ENCODE measurements at regions not wholly inside any gene's neighbourhood (a gene's known extent, or its start where the extent isn't known, plus 50 kb on each side); places are given as distances from the start of the nearest gene placed in this dataset.

DNA sequence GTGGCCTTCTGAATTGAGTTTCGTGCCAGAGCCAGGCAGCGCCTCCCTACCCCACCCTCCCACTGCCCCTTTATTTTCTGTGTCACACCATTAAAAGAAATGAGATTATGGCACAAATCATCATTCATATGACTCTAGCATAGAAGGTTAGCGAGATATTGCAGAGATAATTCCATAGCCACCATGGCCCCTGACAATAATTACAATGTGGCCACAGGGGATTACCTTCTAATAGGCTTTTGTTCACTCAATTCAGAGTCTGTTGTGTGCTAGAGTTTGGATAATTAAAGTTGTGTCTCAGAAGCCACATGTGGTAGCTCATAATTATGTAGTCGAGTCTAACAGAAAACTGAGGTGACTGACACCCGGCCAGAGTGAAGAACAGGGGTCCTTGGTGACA, 428.1 kb downstream of the ARHGEF28 start:
- ChIA-PET SMC1A (ENCODE audit: uncharacterized antibody, unreplicated experiment) (interaction anchor here (1.4 kb wide), 1 partner anchor 9 kb away, joined by 3 read pairs; no protein-coding TSS in a partner anchor), RAD21 (ENCODE audit: unreplicated experiment) (no interaction called here), POLR2A (no interaction called here), CTCF (interaction anchor here (1.0 kb wide), 1 partner anchor 145 kb away, joined by 3 read pairs; no protein-coding TSS in a partner anchor)
- Histone ChIP-seq H3K36me3 (ENCODE audit: control insufficient read depth in 2 of 2, insufficient read depth in 2 of 2, low read length in 1 of 2) (no peaks in the 10 kb centered on the region), H3K27ac (ENCODE audit: control insufficient read depth, insufficient read depth) (no peak overlapping the region), H4K20me1 (ENCODE audit: control insufficient read depth, insufficient read depth) (no peaks in the 10 kb centered on the region), H3K4me2 (ENCODE audit: control insufficient read depth, insufficient read depth) (no peak overlapping the region), H3K4me3 (no peak overlapping the region), H3K27me3 (replicated peaks in 1 of 2; ENCODE audit: control insufficient read depth in 2 of 2, insufficient read depth in 2 of 2, low read length in 1 of 2) (no peaks in the 10 kb centered on the region), H2AFZ (ENCODE audit: control insufficient read depth, low read depth, low read length) (no peak overlapping the region), H3K4me1 (ENCODE audit: control insufficient read depth, insufficient read depth, low read length) (no peaks in the 10 kb centered on the region), H3K79me2 (ENCODE audit: control insufficient read depth, insufficient read depth, low read length) (no peaks in the 10 kb centered on the region), H3K9ac (ENCODE audit: control insufficient read depth, insufficient read depth, low read length) (no peak overlapping the region), H3K9me3 (replicated peaks; ENCODE audit: control insufficient read depth, insufficient read depth, low read length) (no peaks in the 10 kb centered on the region)
- intact Hi-C loops (cut with micrococcal nuclease; ENCODE audit: unreplicated experiment), result no loop called here
- no TSS peak for BruUV-seq (replicated peaks)
- in situ Hi-C loops (cut with MboI), result no loop called here
- ATAC-seq (no peak), FAIRE-seq (no peak), DNase-seq (ENCODE audit: low read depth, low spot score) (no peak)
- WGBS (ENCODE audit: insufficient coverage, insufficient replicate concordance, low lambda C conversion rate, missing lambda C conversion rate), result 12% methylated on average over 5 of the region's 5 CpGs
- TF ChIP-seq CREM (IDR thresholded peaks at IDR 0.05; ENCODE audit: low read depth) (no peak), GABPA (IDR thresholded peaks at IDR 0.05; ENCODE audit: low read depth) (no peak), TCF12 (IDR thresholded peaks at IDR 0.05; ENCODE audit: low read depth, low read length) (no peak)
- TF ChIP-seq, protein P1, sequence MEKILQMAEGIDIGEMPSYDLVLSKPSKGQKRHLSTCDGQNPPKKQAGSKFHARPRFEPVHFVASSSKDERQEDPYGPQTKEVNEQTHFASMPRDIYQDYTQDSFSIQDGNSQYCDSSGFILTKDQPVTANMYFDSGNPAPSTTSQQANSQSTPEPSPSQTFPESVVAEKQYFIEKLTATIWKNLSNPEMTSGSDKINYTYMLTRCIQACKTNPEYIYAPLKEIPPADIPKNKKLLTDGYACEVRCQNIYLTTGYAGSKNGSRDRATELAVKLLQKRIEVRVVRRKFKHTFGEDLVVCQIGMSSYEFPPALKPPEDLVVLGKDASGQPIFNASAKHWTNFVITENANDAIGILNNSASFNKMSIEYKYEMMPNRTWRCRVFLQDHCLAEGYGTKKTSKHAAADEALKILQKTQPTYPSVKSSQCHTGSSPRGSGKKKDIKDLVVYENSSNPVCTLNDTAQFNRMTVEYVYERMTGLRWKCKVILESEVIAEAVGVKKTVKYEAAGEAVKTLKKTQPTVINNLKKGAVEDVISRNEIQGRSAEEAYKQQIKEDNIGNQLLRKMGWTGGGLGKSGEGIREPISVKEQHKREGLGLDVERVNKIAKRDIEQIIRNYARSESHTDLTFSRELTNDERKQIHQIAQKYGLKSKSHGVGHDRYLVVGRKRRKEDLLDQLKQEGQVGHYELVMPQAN (conservative IDR thresholded peaks at IDR 0.05), result no peak

DNA sequence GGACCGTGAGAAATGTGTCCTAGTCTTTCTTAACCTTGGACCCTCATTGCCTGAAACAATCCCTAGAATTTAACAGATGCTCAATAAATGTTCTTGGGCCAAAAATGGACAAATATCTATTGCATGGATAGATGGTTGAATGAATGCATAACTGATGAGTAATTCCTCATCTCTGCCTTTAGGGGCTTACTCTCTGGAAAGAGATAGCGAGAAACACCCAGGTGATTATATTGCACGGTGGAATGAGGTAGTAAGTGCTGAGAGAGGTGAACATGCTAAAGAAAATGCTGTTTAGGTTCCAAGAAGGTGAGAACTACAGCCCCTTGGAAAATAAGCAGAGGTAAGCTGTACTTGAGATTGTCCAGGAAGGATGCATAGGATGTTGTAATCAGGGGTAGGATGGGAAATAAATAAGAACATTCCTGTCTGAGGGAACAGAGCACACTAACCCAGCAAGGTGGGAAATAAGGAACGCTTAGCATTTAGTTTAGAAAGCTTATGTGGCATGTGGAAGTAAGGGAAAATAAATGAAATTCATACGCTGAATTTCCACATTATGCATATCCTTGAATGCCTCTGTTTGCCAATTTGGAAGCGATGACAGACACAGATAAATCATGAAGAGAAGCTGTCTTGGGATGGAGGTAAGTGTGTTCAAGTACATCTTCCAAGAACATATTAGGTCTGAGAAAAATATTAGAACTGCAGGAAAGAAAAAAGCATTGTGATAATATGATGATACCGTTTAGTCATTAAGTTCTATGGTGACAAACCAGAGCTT, 426.6 kb downstream of the ARHGEF28 start:
- H3K9me3 ChIP-seq (replicated peaks; ENCODE audit: control insufficient read depth, insufficient read depth, low read length), result no peaks in the 10 kb centered on the region; the same call in 2 of the 3 replicates
- 43% methylated on average over 7 of the region's 7 CpGs for WGBS (ENCODE audit: insufficient coverage, insufficient replicate concordance, low lambda C conversion rate, missing lambda C conversion rate)
- CTCF ChIA-PET, result no interaction called here
- no peak overlapping the region for H3K4me2 ChIP-seq (ENCODE audit: control insufficient read depth, insufficient read depth)
- in situ Hi-C loops (cut with MboI), result no loop called here
- no peak overlapping the region for H3K4me3 ChIP-seq
- DNase-seq (ENCODE audit: low read depth, low spot score) (no peak), FAIRE-seq (no peak), ATAC-seq (no peak)
- H3K4me1 ChIP-seq (ENCODE audit: control insufficient read depth, insufficient read depth, low read length), result no peaks in the 10 kb centered on the region
- no TSS peak for BruUV-seq (replicated peaks)
- POLR2A ChIA-PET, result no interaction called here
- TF ChIP-seq, protein P2, sequence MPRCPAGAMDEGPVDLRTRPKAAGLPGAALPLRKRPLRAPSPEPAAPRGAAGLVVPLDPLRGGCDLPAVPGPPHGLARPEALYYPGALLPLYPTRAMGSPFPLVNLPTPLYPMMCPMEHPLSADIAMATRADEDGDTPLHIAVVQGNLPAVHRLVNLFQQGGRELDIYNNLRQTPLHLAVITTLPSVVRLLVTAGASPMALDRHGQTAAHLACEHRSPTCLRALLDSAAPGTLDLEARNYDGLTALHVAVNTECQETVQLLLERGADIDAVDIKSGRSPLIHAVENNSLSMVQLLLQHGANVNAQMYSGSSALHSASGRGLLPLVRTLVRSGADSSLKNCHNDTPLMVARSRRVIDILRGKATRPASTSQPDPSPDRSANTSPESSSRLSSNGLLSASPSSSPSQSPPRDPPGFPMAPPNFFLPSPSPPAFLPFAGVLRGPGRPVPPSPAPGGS (IDR thresholded peaks at IDR 0.05; ENCODE audit: borderline replicate concordance, insufficient read depth, low read depth, low read length, poor library complexity, severe bottlenecking), result no peak
- no peak for TF ChIP-seq HDGF (IDR thresholded peaks at IDR 0.05)
- no peak for TF ChIP-seq MYC (IDR thresholded peaks at IDR 0.05; ENCODE audit: insufficient read depth, insufficient read length, insufficient replicate concordance, low read length, severe bottlenecking)
- no peak for TF ChIP-seq POLR2A (IDR thresholded peaks at IDR 0.05; ENCODE audit: low read depth, low read length)
- TF ChIP-seq, protein P3, sequence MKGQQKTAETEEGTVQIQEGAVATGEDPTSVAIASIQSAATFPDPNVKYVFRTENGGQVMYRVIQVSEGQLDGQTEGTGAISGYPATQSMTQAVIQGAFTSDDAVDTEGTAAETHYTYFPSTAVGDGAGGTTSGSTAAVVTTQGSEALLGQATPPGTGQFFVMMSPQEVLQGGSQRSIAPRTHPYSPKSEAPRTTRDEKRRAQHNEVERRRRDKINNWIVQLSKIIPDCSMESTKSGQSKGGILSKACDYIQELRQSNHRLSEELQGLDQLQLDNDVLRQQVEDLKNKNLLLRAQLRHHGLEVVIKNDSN (IDR thresholded peaks at IDR 0.05; ENCODE audit: borderline replicate concordance, extremely low read length, insufficient read depth, low read depth, low read length), result no peak
- RAD21 ChIA-PET (ENCODE audit: unreplicated experiment), result no interaction called here
- no peaks in the 10 kb centered on the region for H3K27me3 ChIP-seq (replicated peaks in 1 of 2; ENCODE audit: control insufficient read depth in 2 of 2, insufficient read depth in 2 of 2, low read length in 1 of 2)
- intact Hi-C loops (cut with micrococcal nuclease; ENCODE audit: unreplicated experiment), result no loop called here
- no peaks in the 10 kb centered on the region for H3K36me3 ChIP-seq (ENCODE audit: control insufficient read depth in 2 of 2, insufficient read depth in 2 of 2, low read length in 1 of 2)
- SMC1A ChIA-PET (ENCODE audit: uncharacterized antibody, unreplicated experiment), result interaction anchor here (0.7 to 1.2 kb wide), 2 partner anchors 13 to 151 kb away, joined by 3 read pairs; no protein-coding TSS in a partner anchor
- H3K27ac ChIP-seq (ENCODE audit: control insufficient read depth, insufficient read depth), result no peak overlapping the region
- H4K20me1 ChIP-seq (ENCODE audit: control insufficient read depth, insufficient read depth), result no peaks in the 10 kb centered on the region
- no peak overlapping the region for H3K9ac ChIP-seq (ENCODE audit: control insufficient read depth, insufficient read depth, low read length)
- no peaks in the 10 kb centered on the region for H3K79me2 ChIP-seq (ENCODE audit: control insufficient read depth, insufficient read depth, low read length)
- H2AFZ ChIP-seq (ENCODE audit: control insufficient read depth, low read depth, low read length), result no peak overlapping the region
